ENCODE measurements at regions not wholly inside any gene's neighbourhood (a gene's known extent, or its start where the extent isn't known, plus 50 kb on each side); places are given as distances from the start of the nearest gene placed in this dataset.
"Not testable (repeated sequence)": the region's sequence is repeated elsewhere in the genome, so short reads cannot be mapped to it uniquely, and the experiment has no call there.

GRCh38 chr11:25225078-25225477, 728.2 kb downstream of the LUZP2 start:
- Mint-ChIP-seq H3K27ac (no peak overlapping the region), H3K36me3 (no peaks in the 10 kb centered on the region), H3K4me3 (no peak overlapping the region), H3K9me3 (peaks cover 4% of the 10 kb centered on the region), H3K27me3 (no peaks in the 10 kb centered on the region), H3K4me1 (ENCODE audit: unreplicated experiment) (no peaks in the 10 kb centered on the region)
- TF ChIP-seq CTCF (conservative IDR thresholded peaks at IDR 0.05) = no peak
- no peak for DNase-seq (ENCODE audit: extremely low spot score, unreplicated experiment)

- no peak for TF ChIP-seq CTCF (conservative IDR thresholded peaks at IDR 0.05)
- Mint-ChIP-seq H3K27ac (no peak overlapping the region), H3K4me3 (no peak overlapping the region), H3K4me1 (ENCODE audit: unreplicated experiment) (no peaks in the 10 kb centered on the region), H3K9me3 (no peaks in the 10 kb centered on the region), H3K27me3 (no peaks in the 10 kb centered on the region), H3K36me3 (no peaks in the 10 kb centered on the region)
- DNase-seq (ENCODE audit: extremely low spot score, unreplicated experiment) = no peak
These were observed 746.1 kb downstream of the LUZP2 start for GRCh38 chr11:25242928-25243327.

DNA sequence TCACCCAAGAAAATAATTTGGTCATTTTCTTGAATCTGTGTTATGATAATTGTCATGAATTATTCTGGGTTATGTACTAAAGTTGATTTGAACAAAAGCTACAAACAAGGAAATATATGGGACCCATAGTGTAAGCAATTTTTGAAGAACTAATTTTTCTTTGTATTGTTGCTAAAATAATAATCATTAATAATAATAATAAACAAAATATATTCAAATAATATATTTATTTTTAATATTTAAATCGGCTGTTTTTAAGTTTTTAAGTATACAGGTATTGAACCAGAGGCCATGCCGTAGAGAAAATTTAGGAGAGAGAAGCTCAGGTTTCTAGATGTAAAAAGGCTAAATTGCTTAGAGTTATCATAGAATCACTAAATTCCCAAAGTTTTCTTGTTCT, 747.3 kb downstream of the LUZP2 start:
- TF ChIP-seq CTCF (conservative IDR thresholded peaks at IDR 0.05) = no peak
- H3K9me3 Mint-ChIP-seq = no peaks in the 10 kb centered on the region
- H3K27me3 Mint-ChIP-seq = no peaks in the 10 kb centered on the region
- no peak overlapping the region for H3K4me3 Mint-ChIP-seq
- H3K27ac Mint-ChIP-seq = no peak overlapping the region
- no peaks in the 10 kb centered on the region for H3K4me1 Mint-ChIP-seq (ENCODE audit: unreplicated experiment)
- no peaks in the 10 kb centered on the region for H3K36me3 Mint-ChIP-seq
- DNase-seq (ENCODE audit: extremely low spot score, unreplicated experiment) = no peak

GRCh38 chr11:25247336-25247735, 750.5 kb downstream of the LUZP2 start:
- no peak for DNase-seq (ENCODE audit: extremely low spot score, unreplicated experiment)
- H3K9me3 Mint-ChIP-seq = no peaks in the 10 kb centered on the region
- no peaks in the 10 kb centered on the region for H3K4me1 Mint-ChIP-seq (ENCODE audit: unreplicated experiment)
- H3K4me3 Mint-ChIP-seq = no peak overlapping the region
- TF ChIP-seq CTCF (conservative IDR thresholded peaks at IDR 0.05) = no peak
- no peaks in the 10 kb centered on the region for H3K36me3 Mint-ChIP-seq
- H3K27me3 Mint-ChIP-seq = no peaks in the 10 kb centered on the region
- no peak overlapping the region for H3K27ac Mint-ChIP-seq

GRCh38 chr11:25252854-25253253, 756.0 kb downstream of the LUZP2 start:
- H3K4me1 Mint-ChIP-seq (ENCODE audit: unreplicated experiment) = no peaks in the 10 kb centered on the region
- no peaks in the 10 kb centered on the region for H3K9me3 Mint-ChIP-seq
- no peaks in the 10 kb centered on the region for H3K27me3 Mint-ChIP-seq
- H3K36me3 Mint-ChIP-seq = no peaks in the 10 kb centered on the region
- no peak overlapping the region for H3K27ac Mint-ChIP-seq
- TF ChIP-seq CTCF (conservative IDR thresholded peaks at IDR 0.05) = no peak
- H3K4me3 Mint-ChIP-seq = no peak overlapping the region
- no peak for DNase-seq (ENCODE audit: extremely low spot score, unreplicated experiment)

DNA sequence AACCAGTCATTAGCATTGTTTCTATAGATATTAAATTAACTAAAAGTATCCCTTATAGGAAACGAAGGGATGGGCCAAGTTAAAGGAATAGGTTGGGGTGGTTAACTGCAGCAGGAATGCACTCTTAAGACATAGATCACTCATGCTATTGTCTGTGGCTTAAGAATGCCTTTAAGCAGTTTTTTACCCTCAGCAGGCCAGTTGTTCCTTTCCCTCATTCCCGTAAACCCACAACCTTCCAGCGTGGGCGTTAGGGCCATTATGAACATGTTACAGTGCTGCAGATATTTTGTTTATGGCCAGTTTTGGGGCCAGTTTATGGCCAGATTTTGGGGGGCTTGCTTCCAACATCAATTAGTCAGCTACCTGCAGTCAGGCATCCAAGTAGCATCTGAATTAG, 767.0 kb downstream of the LUZP2 start:
- not testable (repeated sequence) for H3K36me3 Mint-ChIP-seq; H3K4me1 Mint-ChIP-seq (ENCODE audit: unreplicated experiment); H3K27me3 Mint-ChIP-seq; H3K9me3 Mint-ChIP-seq; DNase-seq (ENCODE audit: extremely low spot score, unreplicated experiment); H3K27ac Mint-ChIP-seq; H3K4me3 Mint-ChIP-seq

All from type B pancreatic cell (in vitro differentiated cells).